ENCODE measurements at regions not wholly inside any gene's neighbourhood (a gene's known extent, or its start where the extent isn't known, plus 50 kb on each side); places are given as distances from the start of the nearest gene placed in this dataset.
"Not testable (repeated sequence)": the region's sequence is repeated elsewhere in the genome, so short reads cannot be mapped to it uniquely, and the experiment has no call there.

- H3K4me3 ChIP-seq (ENCODE audit: low read depth, low read length); H3K27ac ChIP-seq (ENCODE audit: low read depth, low read length); POLR2A ChIA-PET; CTCF ChIA-PET; H3K27me3 ChIP-seq (ENCODE audit: control insufficient read depth, insufficient read depth, low read length); H3K9me3 ChIP-seq (ENCODE audit: control insufficient read depth, insufficient read depth, low read length); DNase-seq (ENCODE audit: low read depth, low spot score): not testable (repeated sequence)
These were observed 94.5 kb upstream of the FAM72C start for GRCh38 chr1:144066071-144066813.

- POLR2A ChIA-PET; CTCF ChIA-PET; DNase-seq (ENCODE audit: low read depth, low spot score); H3K27ac ChIP-seq (ENCODE audit: low read depth, low read length); H3K27me3 ChIP-seq (ENCODE audit: control insufficient read depth, insufficient read depth, low read length); H3K9me3 ChIP-seq (ENCODE audit: control insufficient read depth, insufficient read depth, low read length); H3K4me3 ChIP-seq (ENCODE audit: low read depth, low read length): not testable (repeated sequence)
These were observed 93.7 kb upstream of the FAM72C start for GRCh38 chr1:144065299-144066060.

GRCh38 chr1:144049365-144049764, 77.6 kb upstream of the FAM72C start:
- H3K27ac ChIP-seq (ENCODE audit: low read depth, low read length); H3K27me3 ChIP-seq (ENCODE audit: control insufficient read depth, insufficient read depth, low read length); DNase-seq (ENCODE audit: low read depth, low spot score); H3K4me3 ChIP-seq (ENCODE audit: low read depth, low read length); CTCF ChIA-PET; POLR2A ChIA-PET; H3K9me3 ChIP-seq (ENCODE audit: control insufficient read depth, insufficient read depth, low read length): not testable (repeated sequence)

GRCh38 chr1:144046645-144047044, 74.9 kb upstream of the FAM72C start:
- H3K27ac ChIP-seq (ENCODE audit: low read depth, low read length); POLR2A ChIA-PET; H3K4me3 ChIP-seq (ENCODE audit: low read depth, low read length); H3K27me3 ChIP-seq (ENCODE audit: control insufficient read depth, insufficient read depth, low read length); H3K9me3 ChIP-seq (ENCODE audit: control insufficient read depth, insufficient read depth, low read length); CTCF ChIA-PET; DNase-seq (ENCODE audit: low read depth, low spot score): not testable (repeated sequence)

- DNase-seq (ENCODE audit: low read depth, low spot score); POLR2A ChIA-PET; H3K27me3 ChIP-seq (ENCODE audit: control insufficient read depth, insufficient read depth, low read length); H3K9me3 ChIP-seq (ENCODE audit: control insufficient read depth, insufficient read depth, low read length); H3K4me3 ChIP-seq (ENCODE audit: low read depth, low read length); CTCF ChIA-PET; H3K27ac ChIP-seq (ENCODE audit: low read depth, low read length): not testable (repeated sequence)
These were observed 74.2 kb upstream of the FAM72C start for GRCh38 chr1:144045751-144046546.

GRCh38 chr1:144042251-144042650, 70.5 kb upstream of the FAM72C start:
- CTCF ChIA-PET; H3K27me3 ChIP-seq (ENCODE audit: control insufficient read depth, insufficient read depth, low read length); DNase-seq (ENCODE audit: low read depth, low spot score); H3K9me3 ChIP-seq (ENCODE audit: control insufficient read depth, insufficient read depth, low read length); POLR2A ChIA-PET; H3K4me3 ChIP-seq (ENCODE audit: low read depth, low read length); H3K27ac ChIP-seq (ENCODE audit: low read depth, low read length): not testable (repeated sequence)

GRCh38 chr1:144040293-144040692, 68.5 kb upstream of the FAM72C start:
- H3K27me3 ChIP-seq (ENCODE audit: control insufficient read depth, insufficient read depth, low read length); H3K27ac ChIP-seq (ENCODE audit: low read depth, low read length); DNase-seq (ENCODE audit: low read depth, low spot score); H3K9me3 ChIP-seq (ENCODE audit: control insufficient read depth, insufficient read depth, low read length); POLR2A ChIA-PET; CTCF ChIA-PET; H3K4me3 ChIP-seq (ENCODE audit: low read depth, low read length): not testable (repeated sequence)

GRCh38 chr1:144034045-144034444, 62.3 kb upstream of the FAM72C start:
- H3K27me3 ChIP-seq (ENCODE audit: control insufficient read depth, insufficient read depth, low read length); H3K9me3 ChIP-seq (ENCODE audit: control insufficient read depth, insufficient read depth, low read length); CTCF ChIA-PET; DNase-seq (ENCODE audit: low read depth, low spot score); POLR2A ChIA-PET; H3K4me3 ChIP-seq (ENCODE audit: low read depth, low read length); H3K27ac ChIP-seq (ENCODE audit: low read depth, low read length): not testable (repeated sequence)

GRCh38 chr1:144031550-144031949, 59.8 kb upstream of the FAM72C start:
- POLR2A ChIA-PET; H3K4me3 ChIP-seq (ENCODE audit: low read depth, low read length); DNase-seq (ENCODE audit: low read depth, low spot score); H3K27ac ChIP-seq (ENCODE audit: low read depth, low read length); H3K27me3 ChIP-seq (ENCODE audit: control insufficient read depth, insufficient read depth, low read length); H3K9me3 ChIP-seq (ENCODE audit: control insufficient read depth, insufficient read depth, low read length); CTCF ChIA-PET: not testable (repeated sequence)

- H3K27ac ChIP-seq (ENCODE audit: low read depth, low read length); H3K9me3 ChIP-seq (ENCODE audit: control insufficient read depth, insufficient read depth, low read length); DNase-seq (ENCODE audit: low read depth, low spot score); H3K27me3 ChIP-seq (ENCODE audit: control insufficient read depth, insufficient read depth, low read length); H3K4me3 ChIP-seq (ENCODE audit: low read depth, low read length); POLR2A ChIA-PET; CTCF ChIA-PET: not testable (repeated sequence)
These were observed 54.2 kb upstream of the FAM72C start for GRCh38 chr1:144026022-144026421.

GRCh38 chr1:144021690-144022384, 50.1 kb upstream of the FAM72C start:
- POLR2A ChIA-PET; DNase-seq (ENCODE audit: low read depth, low spot score); CTCF ChIA-PET; H3K4me3 ChIP-seq (ENCODE audit: low read depth, low read length); H3K27me3 ChIP-seq (ENCODE audit: control insufficient read depth, insufficient read depth, low read length); H3K9me3 ChIP-seq (ENCODE audit: control insufficient read depth, insufficient read depth, low read length): not testable (repeated sequence)
- H3K27ac ChIP-seq (ENCODE audit: low read depth, low read length) = peak overlapping the region; percentile 52

Data from AG04450 (cell line).